Osteoblast (primary cell): ENCODE measurements at regions not wholly inside any gene's neighbourhood (a gene's known extent, or its start where the extent isn't known, plus 50 kb on each side); places are given as distances from the start of the nearest gene placed in this dataset.

ENCODE experiments used
- DNase-seq: peaks from one replicate; pipeline ENCODE4 v3.0.0; 2011; ENCODE audit warnings: low spot score, mixed read lengths; ENCODE audit not compliant: insufficient read length; ENCODE audit errors: missing footprints
- H2AFZ ChIP-seq: 2 replicates; pipeline ENCODE4 v1.6.0; 2011; ENCODE audit warnings: mild to moderate bottlenecking, low read length
- H3K27ac ChIP-seq: 2 replicates; pipeline ENCODE4 v1.5.1; 2011; ENCODE audit warnings: mild to moderate bottlenecking, low read depth, low read length, moderate library complexity
- H3K27me3 ChIP-seq: 2 replicates; pipeline ENCODE4 v1.6.0; 2012; ENCODE audit warnings: mild to moderate bottlenecking, control low read depth, inconsistent platforms, low read length, moderate library complexity; ENCODE audit not compliant: insufficient read depth
- H3K36me3 ChIP-seq: 2 replicates; pipeline ENCODE4 v1.5.1; 2011; ENCODE audit warnings: mild to moderate bottlenecking, low read length, control low read depth, moderate library complexity; ENCODE audit not compliant: insufficient read depth
- H3K4me1 ChIP-seq: 2 replicates; pipeline ENCODE4 v1.5.1; 2011; ENCODE audit warnings: mild to moderate bottlenecking, low read length, control low read depth, moderate library complexity; ENCODE audit not compliant: insufficient read depth
- H3K4me2 ChIP-seq: 2 replicates; pipeline ENCODE4 v1.6.0; 2011; ENCODE audit warnings: mild to moderate bottlenecking, low read length; ENCODE audit not compliant: insufficient read depth
- H3K4me3 ChIP-seq: fragments of 200-600 bp; sonication (generic); 3 replicates; pipeline ENCODE4 v1.5.1; 2012; ENCODE audit warnings: mild to moderate bottlenecking, low read length, inconsistent platforms; ENCODE audit not compliant: insufficient read depth
- H3K79me2 ChIP-seq: 2 replicates; pipeline ENCODE4 v1.6.0; 2012; ENCODE audit warnings: mild to moderate bottlenecking, low read length, control low read depth, inconsistent platforms; ENCODE audit not compliant: insufficient read depth
- H3K9me3 ChIP-seq: 2 replicates; pipeline ENCODE4 v1.5.1; 2011; ENCODE audit warnings: low read depth, low read length, control low read depth
- H4K20me1 ChIP-seq: 2 replicates; pipeline ENCODE4 v1.6.0; 2012; ENCODE audit warnings: mild to moderate bottlenecking, low read length, control low read depth; ENCODE audit not compliant: insufficient read depth
- CTCF ChIP-seq: IDR thresholded peaks from 2 replicates; pipeline ENCODE4 v1.5.1; 2011; ENCODE audit warnings: mild to moderate bottlenecking, low read depth, low read length, moderate library complexity; ENCODE audit errors: extremely low read depth

GRCh38 chr4:108502356-108502755 lies 118.0 kb upstream of the RPL34 start:
- H4K20me1 ChIP-seq: no peaks in the 10 kb centered on the region
- H3K36me3 ChIP-seq: no peaks in the 10 kb centered on the region
- DNase-seq: no peak
- no peak overlapping the region for H3K27ac ChIP-seq
- H3K27me3 ChIP-seq: no peaks in the 10 kb centered on the region
- no peaks in the 10 kb centered on the region for H3K79me2 ChIP-seq
- no peak overlapping the region for H2AFZ ChIP-seq
- H3K4me3 ChIP-seq: no peak overlapping the region
- no peak for TF ChIP-seq CTCF
- H3K4me1 ChIP-seq: no peaks in the 10 kb centered on the region
- no peaks in the 10 kb centered on the region for H3K9me3 ChIP-seq
- H3K4me2 ChIP-seq: no peak overlapping the region

GRCh38 chr4:108498925-108499324 lies 121.5 kb upstream of the RPL34 start:
- no peak for TF ChIP-seq CTCF
- H3K79me2 ChIP-seq: no peaks in the 10 kb centered on the region
- no peak overlapping the region for H3K27ac ChIP-seq

GRCh38 chr4:108493596-108493931 lies 126.8 kb upstream of the RPL34 start:
- TF ChIP-seq CTCF: no peak
- DNase-seq: no peak
- Histone ChIP-seq H3K79me2 (no peaks in the 10 kb centered on the region), H3K4me3 (no peak overlapping the region), H3K4me1 (no peaks in the 10 kb centered on the region), H3K27me3 (no peaks in the 10 kb centered on the region), H4K20me1 (no peaks in the 10 kb centered on the region), H3K27ac (no peak overlapping the region), H3K4me2 (no peak overlapping the region), H3K36me3 (no peaks in the 10 kb centered on the region), H2AFZ (no peak overlapping the region), H3K9me3 (no peaks in the 10 kb centered on the region)

More at GRCh38 chr4:108498925-108499324, 121.5 kb upstream of the RPL34 start:
- no peaks in the 10 kb centered on the region for H3K36me3 ChIP-seq
- no peaks in the 10 kb centered on the region for H3K4me1 ChIP-seq
- no peaks in the 10 kb centered on the region for H4K20me1 ChIP-seq
- H3K4me2 ChIP-seq: no peak overlapping the region
- no peak for DNase-seq
- no peak overlapping the region for H3K4me3 ChIP-seq
- no peak overlapping the region for H2AFZ ChIP-seq
- no peaks in the 10 kb centered on the region for H3K27me3 ChIP-seq
- H3K9me3 ChIP-seq: no peaks in the 10 kb centered on the region

- Histone ChIP-seq H3K79me2 (no peaks in the 10 kb centered on the region), H3K9me3 (no peaks in the 10 kb centered on the region), H3K4me2 (no peak overlapping the region), H3K36me3 (no peaks in the 10 kb centered on the region), H3K27me3 (no peaks in the 10 kb centered on the region), H3K4me1 (no peaks in the 10 kb centered on the region), H3K4me3 (no peak overlapping the region), H3K27ac (no peak overlapping the region), H4K20me1 (no peaks in the 10 kb centered on the region), H2AFZ (no peak overlapping the region)
- peak; percentile 59 for TF ChIP-seq CTCF
- DNase-seq: no peak
Measured at GRCh38 chr4:108492816-108493595, 127.4 kb upstream of the RPL34 start.
